CD4-positive, alpha-beta T cell treated with Interleukin-12 subunit alpha and Interleukin-12 subunit beta, for 1 hour (primary cell): ENCODE measurements at regions not wholly inside any gene's neighbourhood (a gene's known extent, or its start where the extent isn't known, plus 50 kb on each side); places are given as distances from the start of the nearest gene placed in this dataset.
A peak's percentile ranks its signal among the peaks of the same experiment; 100 is the strongest.
"Not testable (repeated sequence)": the region's sequence is repeated elsewhere in the genome, so short reads cannot be mapped to it uniquely, and the experiment has no call there.

Experiments used
- DNase-seq: peaks from one replicate; pipeline ENCODE4 v3.0.0-alpha.2; 2020

GRCh38 chr5:15168358-15168757 is 296.8 kb upstream of the ANKH start:
- DNase-seq: no peak

- DNase-seq: no peak
Measured at GRCh38 chr5:15160091-15160490, 288.5 kb upstream of the ANKH start.

- DNase-seq: no peak
Measured at GRCh38 chr5:15159606-15160005, 288.0 kb upstream of the ANKH start.

GRCh38 chr5:15142458-15142857 is 270.9 kb upstream of the ANKH start:
- DNase-seq: no peak

GRCh38 chr5:15137414-15137813 is 265.8 kb upstream of the ANKH start:
- no peak for DNase-seq

GRCh38 chr5:15135661-15136060 is 264.1 kb upstream of the ANKH start:
- DNase-seq: no peak

GRCh38 chr5:15133456-15133965 is 261.9 kb upstream of the ANKH start:
- DNase-seq: no peak

- no peak for DNase-seq
Measured at GRCh38 chr5:15132816-15133405, 261.3 kb upstream of the ANKH start.

GRCh38 chr5:15131909-15132308 is 260.3 kb upstream of the ANKH start:
- no peak for DNase-seq

GRCh38 chr5:15124871-15125568 is 253.4 kb upstream of the ANKH start:
- DNase-seq: no peak

- no peak for DNase-seq
Measured at GRCh38 chr5:15124461-15124860, 252.9 kb upstream of the ANKH start.

- no peak for DNase-seq
Measured at GRCh38 chr5:15117688-15118087, 246.1 kb upstream of the ANKH start.

- DNase-seq: no peak
Measured at GRCh38 chr5:15116996-15117395, 245.4 kb upstream of the ANKH start.

GRCh38 chr5:15106530-15107283 is 235.1 kb upstream of the ANKH start:
- no peak for DNase-seq

- DNase-seq: peak; percentile 20
Measured at GRCh38 chr5:15105799-15106393, 234.3 kb upstream of the ANKH start.

GRCh38 chr5:15103864-15104263 is 232.3 kb upstream of the ANKH start:
- DNase-seq: no peak

- DNase-seq: peak; percentile 9
Measured at GRCh38 chr5:15103130-15103529, 231.6 kb upstream of the ANKH start.

GRCh38 chr5:15097552-15097951 is 226.0 kb upstream of the ANKH start:
- DNase-seq: no peak

GRCh38 chr5:15096686-15097085 is 225.1 kb upstream of the ANKH start:
- not testable (repeated sequence) for DNase-seq

GRCh38 chr5:15092801-15093200 is 221.2 kb upstream of the ANKH start:
- no peak for DNase-seq

- no peak for DNase-seq
Measured at GRCh38 chr5:15085671-15086070, 214.1 kb upstream of the ANKH start.

- DNase-seq: no peak
Measured at GRCh38 chr5:15082096-15082495, 210.5 kb upstream of the ANKH start.

- DNase-seq: no peak
Measured at GRCh38 chr5:15080219-15080618, 208.6 kb upstream of the ANKH start.

GRCh38 chr5:15079566-15079965 is 208.0 kb upstream of the ANKH start:
- no peak for DNase-seq
